Heart left ventricle (tissue), 13 donors: ENCODE measurements at regions not wholly inside any gene's neighbourhood (a gene's known extent, or its start where the extent isn't known, plus 50 kb on each side); places are given as distances from the start of the nearest gene placed in this dataset.

Experiments used
- CTCF ChIP-seq, 12 donors: fragments of 200-600 bp; sonication (generic) in 4 of 12; IDR thresholded peaks; one replicate each; pipeline versions ENCODE4 v1.5.0 to v1.8.0; 2018 to 2022; ENCODE audit warnings: antibody characterized with exemption in 12 of 12, mild to moderate bottlenecking in 5 of 12
- POLR2A ChIP-seq, 2 donors: fragments of 450-650 bp; IDR thresholded peaks; one replicate each; pipeline ENCODE4 v1.6.1; 2017; ENCODE audit warnings: antibody characterized with exemption in 2 of 2, mild to moderate bottlenecking in 2 of 2, moderate library complexity in 2 of 2
- donor health status: ischemic (EF 13 %, LVEDD 7.1; RV severe dilation, severe dysfunction).
- donor health status: DM: no; HTN: yes; CAD: no.
- donor health status: DM: no; HTN: no; CAD: no.
- donor health status: ischemic (EF 25% LVEDD 6.9; RV normal size, moderate dysfunction).
- donor health status: ischemic (EF 25% LVEDD 5.7; RV mildly dilated, moderate dysfunction).
- donor health status: ischemic (EF 35%, LVEDD 5.7; RV mildly dilated, moderate dysfunction).
- donor health status: nonischemic (EF 11% LVEDD 7.7; RV severe dilation, severe dysfunction).
- donor health status: DM: yes; HTN: yes; CAD: no.
- donor health status: PGD.
- donor health status: ischemic (EF 29% LVEDD 5.4; RV normal size, mild dysfunction).
- donor health status: nonischemic (EF 23%, LVEDD 6.1; RV moderate dilation, normal function).

DNA sequence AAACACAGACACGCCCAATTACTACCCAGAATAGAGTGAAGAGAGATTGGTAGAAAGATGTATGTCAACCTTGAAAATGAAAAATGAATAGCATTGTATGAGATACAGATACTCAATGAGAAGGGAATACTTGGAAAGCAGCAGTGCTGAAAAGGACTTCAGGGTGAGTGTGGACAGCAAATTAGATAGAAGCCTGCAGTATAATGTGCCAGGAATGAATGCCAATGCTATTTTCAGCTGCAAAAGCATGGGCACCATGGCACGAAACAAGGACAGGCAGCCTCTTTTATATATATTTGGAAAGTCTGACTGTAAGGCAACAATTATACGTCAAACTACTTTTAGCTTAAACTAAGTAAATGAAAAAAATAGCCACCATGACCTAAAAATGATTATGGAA is 118.2 kb downstream of the PTCHD4 start:
- TF ChIP-seq CTCF (IDR thresholded peaks at IDR 0.05), result no peak
- TF ChIP-seq POLR2A (IDR thresholded peaks at IDR 0.05), result no peak
